GM23338 (cell line): ENCODE measurements at regions not wholly inside any gene's neighbourhood (a gene's known extent, or its start where the extent isn't known, plus 50 kb on each side); places are given as distances from the start of the nearest gene placed in this dataset.

ENCODE experiments used
- CREB1 ChIP-seq: fragments of 250-450 bp; sonication (Bioruptor Pico); IDR thresholded peaks from 2 replicates; pipeline ENCODE4 v1.5.0; 2020; ENCODE audit warnings: low read depth, mild to moderate bottlenecking, moderate library complexity
- ETS1 ChIP-seq: IDR thresholded peaks from 2 replicates; pipeline ENCODE4 v1.6.1; 2016; ENCODE audit warnings: antibody characterized with exemption
- EZH2 ChIP-seq: fragments of 200-600 bp; sonication (generic); IDR thresholded peaks from one replicate; pipeline ENCODE4 v1.8.0; 2017; ENCODE audit warnings: antibody characterized with exemption, mild to moderate bottlenecking, low read depth; ENCODE audit not compliant: unreplicated experiment
- EZH2phosphoT487 ChIP-seq: fragments of 200-600 bp; sonication (generic); IDR thresholded peaks from one replicate; pipeline ENCODE4 v1.8.1; 2018; ENCODE audit warnings: antibody characterized with exemption; ENCODE audit not compliant: unreplicated experiment
- JUNB ChIP-seq: IDR thresholded peaks from one replicate; pipeline ENCODE4 v1.6.1; 2016; ENCODE audit warnings: antibody characterized with exemption; ENCODE audit not compliant: unreplicated experiment
- POLR2AphosphoS5 ChIP-seq: IDR thresholded peaks from 2 replicates; pipeline ENCODE4 v1.6.1; 2016; ENCODE audit warnings: antibody characterized with exemption, low read depth
- REST ChIP-seq: IDR thresholded peaks from one replicate; pipeline ENCODE4 v1.6.1; 2018; ENCODE audit warnings: antibody characterized with exemption; ENCODE audit not compliant: unreplicated experiment
- STAT1 ChIP-seq: IDR thresholded peaks from one replicate; pipeline ENCODE4 v1.6.1; 2016; ENCODE audit warnings: antibody characterized with exemption; ENCODE audit not compliant: unreplicated experiment
- ZNF331 ChIP-seq: fragments of 250-450 bp; sonication (Bioruptor Pico); IDR thresholded peaks from 2 replicates; pipeline ENCODE4 v1.5.0; 2020; ENCODE audit warnings: low read depth, mild to moderate bottlenecking, moderate library complexity
- TF ChIP-seq, protein P1 (sequence below), 2 experiments: fragments of 200-600 bp in 1 of 2; sonication (generic) in 1 of 2; conservative IDR thresholded peaks; 2 replicates each; pipeline versions ENCODE4 v1.5.1 to v1.6.1; 2016 to 2017; ENCODE audit warnings: antibody characterized with exemption in 2 of 2, low read depth in 2 of 2, mild to moderate bottlenecking in 2 of 2, moderate library complexity in 1 of 2

DNA sequence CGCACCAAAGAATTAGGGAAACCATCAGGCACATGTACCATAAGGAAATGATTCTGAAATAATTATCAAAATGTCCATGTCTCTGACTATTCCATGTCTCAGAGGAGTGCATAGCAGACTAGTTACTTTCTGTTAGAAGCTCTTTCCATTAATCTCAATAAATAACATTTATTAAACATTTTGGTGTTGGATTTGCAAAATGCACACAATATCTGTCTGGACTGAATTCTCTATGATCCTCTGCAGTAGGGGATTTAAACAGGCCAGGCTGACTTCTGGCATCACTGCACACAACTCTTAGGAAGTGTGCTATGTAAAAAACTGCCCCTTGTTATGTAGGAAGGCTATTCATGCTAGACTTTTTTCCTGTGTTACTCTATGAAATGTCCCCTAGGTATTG lies 283.3 kb upstream of the CDH5 start:
- TF ChIP-seq, protein P1, sequence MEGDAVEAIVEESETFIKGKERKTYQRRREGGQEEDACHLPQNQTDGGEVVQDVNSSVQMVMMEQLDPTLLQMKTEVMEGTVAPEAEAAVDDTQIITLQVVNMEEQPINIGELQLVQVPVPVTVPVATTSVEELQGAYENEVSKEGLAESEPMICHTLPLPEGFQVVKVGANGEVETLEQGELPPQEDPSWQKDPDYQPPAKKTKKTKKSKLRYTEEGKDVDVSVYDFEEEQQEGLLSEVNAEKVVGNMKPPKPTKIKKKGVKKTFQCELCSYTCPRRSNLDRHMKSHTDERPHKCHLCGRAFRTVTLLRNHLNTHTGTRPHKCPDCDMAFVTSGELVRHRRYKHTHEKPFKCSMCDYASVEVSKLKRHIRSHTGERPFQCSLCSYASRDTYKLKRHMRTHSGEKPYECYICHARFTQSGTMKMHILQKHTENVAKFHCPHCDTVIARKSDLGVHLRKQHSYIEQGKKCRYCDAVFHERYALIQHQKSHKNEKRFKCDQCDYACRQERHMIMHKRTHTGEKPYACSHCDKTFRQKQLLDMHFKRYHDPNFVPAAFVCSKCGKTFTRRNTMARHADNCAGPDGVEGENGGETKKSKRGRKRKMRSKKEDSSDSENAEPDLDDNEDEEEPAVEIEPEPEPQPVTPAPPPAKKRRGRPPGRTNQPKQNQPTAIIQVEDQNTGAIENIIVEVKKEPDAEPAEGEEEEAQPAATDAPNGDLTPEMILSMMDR (conservative IDR thresholded peaks at IDR 0.05; ENCODE audit: low read depth in 2 of 2): no peak
- TF ChIP-seq REST: no peak
- no peak for TF ChIP-seq EZH2
- no peak for TF ChIP-seq CREB1 (CRISPR knock-in tag)
- no peak for TF ChIP-seq EZH2phosphoT487
- TF ChIP-seq POLR2AphosphoS5: no peak
- TF ChIP-seq JUNB: no peak
- TF ChIP-seq STAT1: no peak
- no peak for TF ChIP-seq ETS1
- no peak for TF ChIP-seq ZNF331
